SIG-M5 (cell line): ENCODE measurements at regions not wholly inside any gene's neighbourhood (a gene's known extent, or its start where the extent isn't known, plus 50 kb on each side); places are given as distances from the start of the nearest gene placed in this dataset.
"Not testable (repeated sequence)": the region's sequence is repeated elsewhere in the genome, so short reads cannot be mapped to it uniquely, and the experiment has no call there.

Experiments
- DNase-seq: peaks from one replicate; lab custom pipeline; 2025; lab: John Stamatoyannopoulos, UW

- no peak for DNase-seq
Observed at GRCh38 chr9:85077944-85078343, 408.4 kb downstream of the NTRK2 start.

GRCh38 chr9:85077146-85077545, 407.6 kb downstream of the NTRK2 start:
- not testable (repeated sequence) for DNase-seq
